ENCODE measurements at regions not wholly inside any gene's neighbourhood (a gene's known extent, or its start where the extent isn't known, plus 50 kb on each side); places are given as distances from the start of the nearest gene placed in this dataset.
"Not testable (repeated sequence)": the region's sequence is repeated elsewhere in the genome, so short reads cannot be mapped to it uniquely, and the experiment has no call there.

- no peak for DNase-seq
Observed at GRCh38 chr2:36235426-36235825, 120.2 kb upstream of the CRIM1 start.

GRCh38 chr2:36223259-36223658 lies 132.3 kb upstream of the CRIM1 start:
- DNase-seq: no peak

- DNase-seq: no peak
Observed at GRCh38 chr2:36222485-36222884, 133.1 kb upstream of the CRIM1 start.

GRCh38 chr2:36214691-36215090 lies 140.9 kb upstream of the CRIM1 start:
- DNase-seq: no peak

- no peak for DNase-seq
Observed at GRCh38 chr2:36203366-36203765, 152.2 kb upstream of the CRIM1 start.

- peak; percentile 9 for DNase-seq
Observed at GRCh38 chr2:36197181-36197971, 158.2 kb upstream of the CRIM1 start.

- DNase-seq: no peak
Observed at GRCh38 chr2:36193680-36194079, 161.9 kb upstream of the CRIM1 start.

GRCh38 chr2:36192983-36193382 lies 162.6 kb upstream of the CRIM1 start:
- no peak for DNase-seq

- DNase-seq: no peak
Observed at GRCh38 chr2:36190097-36190496, 165.5 kb upstream of the CRIM1 start.

- DNase-seq: no peak
Observed at GRCh38 chr2:36185624-36186023, 170.0 kb upstream of the CRIM1 start.

GRCh38 chr2:36184848-36185247 lies 170.7 kb upstream of the CRIM1 start:
- DNase-seq: no peak

GRCh38 chr2:36180789-36181482 lies 174.6 kb upstream of the CRIM1 start:
- not testable (repeated sequence) for DNase-seq

GRCh38 chr2:36180293-36180692 lies 175.3 kb upstream of the CRIM1 start:
- DNase-seq: not testable (repeated sequence)

GRCh38 chr2:36179668-36180269 lies 175.8 kb upstream of the CRIM1 start:
- not testable (repeated sequence) for DNase-seq

- DNase-seq: no peak
Observed at GRCh38 chr2:36178384-36178783, 177.2 kb upstream of the CRIM1 start.

GRCh38 chr2:36177282-36177681 lies 178.3 kb upstream of the CRIM1 start:
- DNase-seq: no peak

- DNase-seq: no peak
Observed at GRCh38 chr2:36174920-36175319, 180.7 kb upstream of the CRIM1 start.

- no peak for DNase-seq
Observed at GRCh38 chr2:36173760-36174404, 181.7 kb upstream of the CRIM1 start.

- no peak for DNase-seq
Observed at GRCh38 chr2:36172824-36173223, 182.8 kb upstream of the CRIM1 start.

- DNase-seq: no peak
Observed at GRCh38 chr2:36170805-36171204, 184.8 kb upstream of the CRIM1 start.

- DNase-seq: no peak
Observed at GRCh38 chr2:36169843-36170242, 185.7 kb upstream of the CRIM1 start.

GRCh38 chr2:36168115-36168514 lies 187.5 kb upstream of the CRIM1 start:
- no peak for DNase-seq

- DNase-seq: no peak
Observed at GRCh38 chr2:36165132-36165531, 190.4 kb upstream of the CRIM1 start.
